Stomach (tissue), 8 donors: ENCODE measurements at regions not wholly inside any gene's neighbourhood (a gene's known extent, or its start where the extent isn't known, plus 50 kb on each side); places are given as distances from the start of the nearest gene placed in this dataset.

ENCODE experiments used
- DNase-seq, 2 donors: peaks; one replicate each; pipeline versions ENCODE4 v3.0.0 to v3.0.0-alpha.2; 2013 to 2019
- H3K27ac ChIP-seq, 5 donors: fragments of 200-600 bp in 4 of 5; sonication (generic) in 4 of 5; one replicate each; pipeline ENCODE4 v1.5.1; 2013 to 2019; ENCODE audit warnings: mild to moderate bottlenecking in 1 of 5, moderate library complexity in 1 of 5
- H3K27me3 ChIP-seq, 3 donors: fragments of 200-600 bp; sonication (generic); one replicate each; pipeline ENCODE4 v1.5.1; 2017 to 2019; ENCODE audit warnings: mixed run types in 1 of 3
- H3K36me3 ChIP-seq, 4 donors: fragments of 200-600 bp; sonication (generic); 1 replicate in 3 of 4; 2 replicates in 1 of 4; pipeline ENCODE4 v1.5.1; 2016 to 2019
- H3K4me1 ChIP-seq, 4 donors: fragments of 200-600 bp; sonication (generic); one replicate each; pipeline ENCODE4 v1.5.1; 2016 to 2019
- H3K4me3 ChIP-seq, 4 donors: fragments of 200-600 bp; sonication (generic) in 3 of 4; one replicate each; pipeline ENCODE4 v1.5.1; 2016 to 2019; ENCODE audit warnings: mild to moderate bottlenecking in 1 of 4
- H3K9me3 ChIP-seq, 4 donors: fragments of 200-600 bp; sonication (generic); one replicate each; pipeline ENCODE4 v1.5.1; 2016 to 2019
- EP300 ChIP-seq: sonication (generic); formaldehyde crosslinking; IDR thresholded peaks from one replicate; pipeline ENCODE4 v1.6.1; 2017; ENCODE audit warnings: antibody characterized with exemption
- POLR2A ChIP-seq, 4 donors: fragments of 450-650 bp; IDR thresholded peaks; one replicate each; pipeline ENCODE4 v1.6.1; 2016; ENCODE audit warnings: antibody characterized with exemption in 4 of 4, control low read depth in 2 of 4, mild to moderate bottlenecking in 1 of 4, moderate library complexity in 1 of 4
- POLR2AphosphoS5 ChIP-seq, 3 donors: sonication (generic); formaldehyde crosslinking; IDR thresholded peaks; one replicate each; pipeline ENCODE4 v1.6.1; 2016; ENCODE audit warnings: antibody characterized with exemption in 3 of 3
- WGBS, 5 donors: extraction: QIAGEN DNeasy Blood & Tissue Kit in 3 of 5; methylation state at CpG; one replicate each; pipeline versions ENCODE4 v1.1.5 to v1.1.7; 2013 to 2018; 5-methylcytosine and 5-hydroxymethylcytosine counted together
- intact Hi-C: fragments of 100-400 bp; cut with DNase I; formaldehyde crosslinking; loops from one replicate; pipeline ENCODE4 v1.15.1; 2023; ENCODE audit warnings: low total_unique reads
- TF ChIP-seq, protein P1 (sequence below), 7 experiments: fragments of 450-650 bp in 4 of 7; fragments of 200-600 bp in 3 of 7; sonication (generic) in 3 of 7; IDR thresholded peaks; one replicate each; pipeline ENCODE4 v1.5.1; 2016 to 2019; ENCODE audit warnings: antibody characterized with exemption in 7 of 7, control low read depth in 2 of 7, mild to moderate bottlenecking in 1 of 7
- donor health status: healthy with polysubstance abuse.
- donor health status: Bipolar disorder and iron deficiency.
- donor health status: healthy.

DNA sequence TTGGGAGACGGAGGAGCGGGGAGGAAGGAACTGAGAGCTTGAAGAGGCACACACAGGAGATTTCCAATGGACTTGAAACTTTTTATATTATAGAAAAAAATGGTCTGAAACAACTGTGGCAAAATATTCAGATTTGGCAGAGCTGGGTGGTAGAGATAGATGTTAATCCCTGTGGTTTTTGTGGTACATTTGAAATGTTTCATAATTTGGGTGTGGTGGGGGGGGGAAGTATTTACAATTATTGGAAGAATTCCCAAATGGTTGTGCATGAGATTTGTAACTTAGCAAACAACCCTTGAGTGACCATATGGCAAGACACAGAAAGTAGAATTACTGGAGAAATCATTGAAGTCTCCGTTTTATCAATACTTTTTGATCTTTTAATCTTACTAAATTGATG is 588.8 kb upstream of the PSMD7 start:
- Histone ChIP-seq H3K36me3 (no peaks in the 10 kb centered on the region), H3K4me3 (no peak overlapping the region), H3K27ac (no peak overlapping the region), H3K9me3 (peaks cover 0 to 4% (median 0%) of the 10 kb centered on the region in 4 donors), H3K4me1 (peaks cover 0 to 16% (median 8%) of the 10 kb centered on the region in 4 donors), H3K27me3 (no peaks in the 10 kb centered on the region)
- intact Hi-C loops = no loop called here
- DNase-seq = no peak
- 69 to 83% (median 79%) methylated on average over 3 of the region's 3 CpGs for WGBS, 5 donors
- TF ChIP-seq POLR2A (IDR thresholded peaks at IDR 0.05) = no peak
- no peak for TF ChIP-seq EP300
- TF ChIP-seq, protein P1, sequence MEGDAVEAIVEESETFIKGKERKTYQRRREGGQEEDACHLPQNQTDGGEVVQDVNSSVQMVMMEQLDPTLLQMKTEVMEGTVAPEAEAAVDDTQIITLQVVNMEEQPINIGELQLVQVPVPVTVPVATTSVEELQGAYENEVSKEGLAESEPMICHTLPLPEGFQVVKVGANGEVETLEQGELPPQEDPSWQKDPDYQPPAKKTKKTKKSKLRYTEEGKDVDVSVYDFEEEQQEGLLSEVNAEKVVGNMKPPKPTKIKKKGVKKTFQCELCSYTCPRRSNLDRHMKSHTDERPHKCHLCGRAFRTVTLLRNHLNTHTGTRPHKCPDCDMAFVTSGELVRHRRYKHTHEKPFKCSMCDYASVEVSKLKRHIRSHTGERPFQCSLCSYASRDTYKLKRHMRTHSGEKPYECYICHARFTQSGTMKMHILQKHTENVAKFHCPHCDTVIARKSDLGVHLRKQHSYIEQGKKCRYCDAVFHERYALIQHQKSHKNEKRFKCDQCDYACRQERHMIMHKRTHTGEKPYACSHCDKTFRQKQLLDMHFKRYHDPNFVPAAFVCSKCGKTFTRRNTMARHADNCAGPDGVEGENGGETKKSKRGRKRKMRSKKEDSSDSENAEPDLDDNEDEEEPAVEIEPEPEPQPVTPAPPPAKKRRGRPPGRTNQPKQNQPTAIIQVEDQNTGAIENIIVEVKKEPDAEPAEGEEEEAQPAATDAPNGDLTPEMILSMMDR (IDR thresholded peaks at IDR 0.05) = no peak
- no peak for TF ChIP-seq POLR2AphosphoS5 (IDR thresholded peaks at IDR 0.05)

DNA sequence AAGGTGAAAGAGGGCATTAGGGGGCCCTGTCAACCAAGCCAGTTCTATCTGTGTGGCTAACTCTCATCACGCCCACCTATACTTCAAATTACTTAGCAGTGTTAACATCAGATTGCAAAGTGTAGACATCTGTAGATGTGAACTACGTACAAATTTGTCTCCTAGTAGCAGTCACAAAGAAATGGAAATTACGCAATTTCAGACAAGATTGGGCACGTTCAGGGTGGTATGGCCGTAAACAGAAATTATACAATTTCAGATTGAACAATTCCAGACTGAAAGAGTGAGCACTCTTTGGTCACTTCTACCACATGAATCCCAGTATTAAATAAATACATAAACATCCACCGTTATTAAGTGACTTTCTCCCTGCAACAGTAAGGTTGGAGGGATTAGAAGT is 592.7 kb upstream of the PSMD7 start:
- WGBS, 5 donors = 84 to 89% (median 88%) methylated on average over 6 of the region's 6 CpGs

GRCh38 chr16:73697336-73697735 is 599.3 kb upstream of the PSMD7 start:
- no peak for DNase-seq
- intact Hi-C loops = no loop called here
- no peaks in the 10 kb centered on the region for H3K4me1 ChIP-seq
- no peaks in the 10 kb centered on the region for H3K27me3 ChIP-seq
- H3K36me3 ChIP-seq = no peaks in the 10 kb centered on the region
- TF ChIP-seq, protein P1 (IDR thresholded peaks at IDR 0.05) = no peak
- no peak for TF ChIP-seq EP300
- TF ChIP-seq POLR2A (IDR thresholded peaks at IDR 0.05) = no peak
- no peak for TF ChIP-seq POLR2AphosphoS5 (IDR thresholded peaks at IDR 0.05)
- H3K27ac ChIP-seq = no peak overlapping the region
- H3K4me3 ChIP-seq = no peak overlapping the region
- H3K9me3 ChIP-seq = no peaks in the 10 kb centered on the region

More for the DNA sequence above, 592.7 kb upstream of the PSMD7 start:
- intact Hi-C loops = no loop called here
- TF ChIP-seq, protein P1 (IDR thresholded peaks at IDR 0.05) = no peak
- TF ChIP-seq EP300 (no peak), POLR2A (IDR thresholded peaks at IDR 0.05) (no peak), POLR2AphosphoS5 (IDR thresholded peaks at IDR 0.05) (no peak)
- no peak overlapping the region for H3K27ac ChIP-seq
- H3K27me3 ChIP-seq = no peaks in the 10 kb centered on the region
- no peaks in the 10 kb centered on the region for H3K36me3 ChIP-seq
- H3K9me3 ChIP-seq = peaks cover 0 to 4% (median 0%) of the 10 kb centered on the region in 4 donors
- no peak for DNase-seq
- H3K4me3 ChIP-seq = no peak overlapping the region
- H3K4me1 ChIP-seq = no peaks in the 10 kb centered on the region

DNA sequence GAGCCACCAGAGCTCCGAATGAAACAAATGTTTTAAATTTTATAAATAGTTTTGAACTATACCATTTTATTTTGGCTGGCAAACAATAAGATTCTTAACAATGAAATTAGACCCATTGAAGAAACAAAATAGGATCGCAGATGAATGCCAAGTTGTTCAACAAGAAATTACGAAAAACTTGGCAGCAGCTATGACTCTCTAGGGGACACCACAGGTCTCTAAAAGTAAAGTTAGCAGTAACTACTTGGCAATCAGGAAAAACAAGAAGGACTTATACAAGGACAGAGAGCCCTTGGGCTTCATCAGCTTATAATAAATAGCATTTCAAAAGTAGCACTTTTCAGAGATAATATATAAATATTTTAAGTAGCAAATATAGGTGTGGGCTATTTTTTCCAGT is 603.8 kb upstream of the PSMD7 start:
- no peak for TF ChIP-seq EP300
- no peak for TF ChIP-seq POLR2A (IDR thresholded peaks at IDR 0.05)
- TF ChIP-seq, protein P1 (IDR thresholded peaks at IDR 0.05) = no peak
- no peak for TF ChIP-seq POLR2AphosphoS5 (IDR thresholded peaks at IDR 0.05)
- Histone ChIP-seq H3K27me3 (no peaks in the 10 kb centered on the region), H3K27ac (no peak overlapping the region), H3K4me3 (no peak overlapping the region), H3K36me3 (no peaks in the 10 kb centered on the region), H3K9me3 (peaks cover 0 to 4% (median 0%) of the 10 kb centered on the region in 4 donors), H3K4me1 (no peaks in the 10 kb centered on the region)
- intact Hi-C loops = no loop called here
- no peak for DNase-seq
- WGBS, 5 donors = 27 to 70% (median 46%) methylated on average over 3 of the region's 3 CpGs
